DND-41 (cell line): ENCODE measurements at regions not wholly inside any gene's neighbourhood (a gene's known extent, or its start where the extent isn't known, plus 50 kb on each side); places are given as distances from the start of the nearest gene placed in this dataset.

Experiments
- ATAC-seq: fragments of 200-7000 bp; cut with Tn5 transposase; 3 replicates; pipeline ENCODE4 v1.9.1; 2021; ENCODE audit warnings: low read depth; ENCODE audit not compliant: insufficient read depth
- DNase-seq: peaks from one replicate; pipeline ENCODE4 v3.0.0-alpha.2; 2020
- H2AFZ ChIP-seq: 2 replicates; pipeline ENCODE4 v1.6.0; 2012; ENCODE audit warnings: low read depth, low read length
- H3K27ac ChIP-seq: 2 replicates; pipeline ENCODE4 v1.5.1; 2012; ENCODE audit warnings: low read length, inconsistent platforms
- H3K27me3 ChIP-seq: fragments of 200-600 bp; sonication (generic); 2 replicates; pipeline ENCODE4 v1.6.0; 2012; ENCODE audit warnings: low read length, mild to moderate bottlenecking, inconsistent platforms; ENCODE audit not compliant: insufficient read depth, poor library complexity
- H3K36me3 ChIP-seq: 2 replicates; pipeline ENCODE4 v1.5.1; 2012; ENCODE audit warnings: low read length, inconsistent platforms; ENCODE audit not compliant: insufficient read depth
- H3K4me1 ChIP-seq: 2 replicates; pipeline ENCODE4 v1.5.1; 2012; ENCODE audit warnings: mild to moderate bottlenecking, low read length; ENCODE audit not compliant: insufficient read depth
- H3K4me2 ChIP-seq: 2 replicates; pipeline ENCODE4 v1.6.0; 2012; ENCODE audit warnings: mild to moderate bottlenecking, moderate library complexity, low read length, inconsistent platforms; ENCODE audit not compliant: insufficient read depth
- H3K4me3 ChIP-seq, 2 experiments: fragments of 200-600 bp in 1 of 2; shearing (Covaris generic) in 1 of 2; 2 replicates each; pipeline ENCODE4 v1.5.1; 2012 to 2016; ENCODE audit warnings: inconsistent platforms in 2 of 2, low read length in 2 of 2, mild to moderate bottlenecking in 2 of 2, low read depth in 1 of 2, moderate library complexity in 1 of 2
- H3K79me2 ChIP-seq: 2 replicates; pipeline ENCODE4 v1.6.0; 2012; ENCODE audit warnings: low read length, inconsistent platforms; ENCODE audit not compliant: insufficient read depth
- H3K9ac ChIP-seq: 2 replicates; pipeline ENCODE4 v1.6.0; 2012; ENCODE audit warnings: low read depth, mild to moderate bottlenecking, inconsistent platforms, low read length, moderate library complexity
- H3K9me3 ChIP-seq: 2 replicates; pipeline ENCODE4 v1.5.1; 2012; ENCODE audit warnings: low read length, moderate library complexity, mild to moderate bottlenecking, inconsistent platforms; ENCODE audit not compliant: insufficient read depth, severe bottlenecking
- H4K20me1 ChIP-seq: 2 replicates; pipeline ENCODE4 v1.6.0; 2012; ENCODE audit warnings: low read length; ENCODE audit not compliant: insufficient read depth
- EZH2 ChIP-seq: IDR thresholded peaks from 3 replicates; pipeline ENCODE4 v1.6.1; 2012; ENCODE audit warnings: borderline replicate concordance, low read depth, mild to moderate bottlenecking, moderate library complexity, low read length, inconsistent platforms; ENCODE audit not compliant: severe bottlenecking
- TF ChIP-seq, protein P1 (sequence below): IDR thresholded peaks from 2 replicates; pipeline ENCODE4 v1.5.1; 2012; ENCODE audit warnings: borderline replicate concordance, low read length, moderate library complexity, mild to moderate bottlenecking; ENCODE audit not compliant: poor library complexity, severe bottlenecking; ENCODE audit errors: extremely low read depth

DNA sequence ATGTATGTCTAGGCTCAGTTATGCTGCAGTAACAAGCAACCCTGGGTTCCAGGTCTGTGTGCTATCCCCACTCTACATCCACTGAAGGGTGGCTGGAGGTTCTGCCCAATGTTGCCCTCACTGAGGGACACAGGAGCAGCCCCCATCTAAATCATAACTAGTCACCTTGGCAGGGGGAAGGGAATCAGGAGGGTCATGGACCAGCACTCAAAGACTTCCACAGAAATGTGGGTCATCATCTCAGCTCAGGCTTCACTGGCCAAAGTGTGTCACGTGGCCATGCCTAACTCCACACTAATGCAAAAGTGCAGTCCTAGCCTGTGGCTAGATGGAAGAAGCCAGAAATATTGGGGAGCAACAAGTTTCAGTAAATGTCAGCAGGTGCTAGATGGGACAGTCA is 137.3 kb upstream of the ZNF507 start:
- Histone ChIP-seq H3K9me3 (peaks cover 2% of the 10 kb centered on the region), H3K4me1 (no peaks in the 10 kb centered on the region), H3K27me3 (no peaks in the 10 kb centered on the region), H3K9ac (no peak overlapping the region), H3K4me3 (no peak overlapping the region), H3K27ac (no peak overlapping the region), H2AFZ (no peak overlapping the region), H3K36me3 (no peaks in the 10 kb centered on the region), H3K79me2 (no peaks in the 10 kb centered on the region), H4K20me1 (no peaks in the 10 kb centered on the region), H3K4me2 (no peak overlapping the region)
- no peak for DNase-seq
- TF ChIP-seq, protein P1, sequence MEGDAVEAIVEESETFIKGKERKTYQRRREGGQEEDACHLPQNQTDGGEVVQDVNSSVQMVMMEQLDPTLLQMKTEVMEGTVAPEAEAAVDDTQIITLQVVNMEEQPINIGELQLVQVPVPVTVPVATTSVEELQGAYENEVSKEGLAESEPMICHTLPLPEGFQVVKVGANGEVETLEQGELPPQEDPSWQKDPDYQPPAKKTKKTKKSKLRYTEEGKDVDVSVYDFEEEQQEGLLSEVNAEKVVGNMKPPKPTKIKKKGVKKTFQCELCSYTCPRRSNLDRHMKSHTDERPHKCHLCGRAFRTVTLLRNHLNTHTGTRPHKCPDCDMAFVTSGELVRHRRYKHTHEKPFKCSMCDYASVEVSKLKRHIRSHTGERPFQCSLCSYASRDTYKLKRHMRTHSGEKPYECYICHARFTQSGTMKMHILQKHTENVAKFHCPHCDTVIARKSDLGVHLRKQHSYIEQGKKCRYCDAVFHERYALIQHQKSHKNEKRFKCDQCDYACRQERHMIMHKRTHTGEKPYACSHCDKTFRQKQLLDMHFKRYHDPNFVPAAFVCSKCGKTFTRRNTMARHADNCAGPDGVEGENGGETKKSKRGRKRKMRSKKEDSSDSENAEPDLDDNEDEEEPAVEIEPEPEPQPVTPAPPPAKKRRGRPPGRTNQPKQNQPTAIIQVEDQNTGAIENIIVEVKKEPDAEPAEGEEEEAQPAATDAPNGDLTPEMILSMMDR = no peak
- TF ChIP-seq EZH2 = no peak
- ATAC-seq = no peak

DNA sequence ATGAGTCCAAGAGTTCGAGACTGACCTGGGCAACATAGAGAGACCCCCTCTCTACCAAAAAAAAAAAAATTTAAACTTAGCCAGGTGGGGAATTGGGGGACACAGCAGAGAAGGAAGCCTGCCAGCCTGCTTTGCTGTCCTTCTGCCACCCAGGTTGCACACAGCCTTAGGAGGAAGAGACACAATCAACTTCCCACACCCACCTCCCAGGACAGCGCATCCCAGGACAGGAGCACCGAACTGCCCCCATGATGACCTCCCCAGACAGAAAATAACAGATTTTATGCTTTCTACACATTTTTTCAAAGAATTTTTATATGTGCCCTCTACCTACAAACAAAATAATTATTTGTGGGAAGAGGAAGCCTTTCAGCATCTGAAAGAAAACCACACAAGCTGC is 126.0 kb upstream of the ZNF507 start:
- TF ChIP-seq, protein P1 = no peak
- no peak for TF ChIP-seq EZH2
- H3K27me3 ChIP-seq = peaks cover 4% of the 10 kb centered on the region
- H3K79me2 ChIP-seq = no peaks in the 10 kb centered on the region
- H2AFZ ChIP-seq = no peak overlapping the region
- no peak overlapping the region for H3K4me2 ChIP-seq
- ATAC-seq (no peak), DNase-seq (no peak)
- H4K20me1 ChIP-seq = peaks cover 16% of the 10 kb centered on the region
- H3K9ac ChIP-seq = no peak overlapping the region
- no peaks in the 10 kb centered on the region for H3K36me3 ChIP-seq
- no peak overlapping the region for H3K27ac ChIP-seq
- peaks cover 19% of the 10 kb centered on the region for H3K4me1 ChIP-seq
- no peaks in the 10 kb centered on the region for H3K9me3 ChIP-seq
- no peak overlapping the region for H3K4me3 ChIP-seq

DNA sequence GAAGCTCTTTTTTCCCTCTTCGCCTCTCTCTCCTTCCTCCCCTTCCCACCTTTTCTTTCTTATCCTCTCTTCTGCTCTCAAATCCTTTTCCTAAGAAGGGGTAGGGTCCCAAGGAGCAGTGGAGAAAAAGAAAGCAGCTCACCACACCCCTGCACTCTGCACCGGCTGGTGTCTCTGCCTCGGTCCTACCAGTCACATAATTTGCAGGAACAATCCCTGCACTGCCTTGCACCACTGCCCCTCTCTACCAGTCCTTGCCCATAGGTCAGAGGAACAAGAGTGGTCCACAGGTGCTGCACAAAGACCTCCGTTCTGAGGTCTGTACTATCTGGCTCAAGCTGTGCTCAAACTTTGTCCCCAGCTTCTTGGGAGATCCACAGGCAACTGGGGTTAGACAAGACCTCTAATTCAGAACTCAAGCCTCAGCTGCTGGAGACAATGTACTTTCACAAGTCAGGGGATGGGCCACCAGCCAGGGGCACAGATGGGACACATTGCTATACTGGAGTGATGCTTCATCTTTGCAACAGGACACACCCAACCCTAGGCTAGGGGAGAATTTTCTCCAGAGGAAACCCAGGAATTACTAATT is 125.4 kb upstream of the ZNF507 start:
- Histone ChIP-seq H3K4me1 (peaks cover 22% of the 10 kb centered on the region), H3K9ac (no peak overlapping the region), H3K27ac (no peak overlapping the region), H3K4me3 (no peak overlapping the region), H3K36me3 (no peaks in the 10 kb centered on the region), H3K9me3 (no peaks in the 10 kb centered on the region), H3K79me2 (no peaks in the 10 kb centered on the region), H4K20me1 (peaks cover 16% of the 10 kb centered on the region), H3K4me2 (no peak overlapping the region), H2AFZ (no peak overlapping the region), H3K27me3 (peaks cover 4% of the 10 kb centered on the region)
- TF ChIP-seq, protein P1 = no peak
- TF ChIP-seq EZH2 = no peak
- no peak for ATAC-seq
- DNase-seq = no peak

DNA sequence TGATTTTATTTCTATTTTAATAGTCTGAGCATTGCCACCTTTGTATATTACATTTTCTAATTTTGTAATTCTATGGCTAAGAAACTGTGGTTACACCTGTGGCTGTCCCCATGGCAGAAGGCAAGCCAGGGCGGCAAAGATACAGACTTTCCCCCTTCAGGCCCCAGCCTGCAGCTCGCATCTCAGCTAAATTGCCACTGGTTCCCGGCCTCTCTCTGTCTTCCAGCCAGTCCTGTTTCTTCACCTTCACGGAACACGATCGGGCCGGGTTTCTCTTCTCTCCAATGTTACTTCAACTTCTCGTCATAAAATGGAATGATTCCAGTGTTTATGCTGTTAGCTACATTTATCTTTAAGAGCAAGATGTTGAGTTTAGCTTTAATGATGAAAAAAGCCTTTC is 124.5 kb upstream of the ZNF507 start:
- H3K4me1 ChIP-seq = peaks cover 22% of the 10 kb centered on the region
- TF ChIP-seq, protein P1 = no peak
- TF ChIP-seq EZH2 = no peak
- no peaks in the 10 kb centered on the region for H3K9me3 ChIP-seq
- no peak overlapping the region for H3K9ac ChIP-seq
- no peaks in the 10 kb centered on the region for H3K79me2 ChIP-seq
- DNase-seq (no peak), ATAC-seq (no peak)
- peaks cover 4% of the 10 kb centered on the region for H3K27me3 ChIP-seq
- no peak overlapping the region for H3K4me3 ChIP-seq
- no peak overlapping the region for H3K27ac ChIP-seq
- peaks cover 16% of the 10 kb centered on the region for H4K20me1 ChIP-seq
- no peaks in the 10 kb centered on the region for H3K36me3 ChIP-seq
- H2AFZ ChIP-seq = no peak overlapping the region
- H3K4me2 ChIP-seq = no peak overlapping the region
